ENCODE measurements at regions not wholly inside any gene's neighbourhood (a gene's known extent, or its start where the extent isn't known, plus 50 kb on each side); places are given as distances from the start of the nearest gene placed in this dataset.

- no peak overlapping the region for H3K4me3 ChIP-seq
- no peak for DNase-seq (ENCODE audit: low spot score in 2 of 2)
- H3K36me3 ChIP-seq: no peaks in the 10 kb centered on the region
- TF ChIP-seq POLR2AphosphoS5 (IDR thresholded peaks at IDR 0.05) (no peak), CTCF (IDR thresholded peaks at IDR 0.05) (no peak), POLR2A (IDR thresholded peaks at IDR 0.05) (no peak)
- H3K27ac ChIP-seq: no peak overlapping the region
- intact Hi-C loops (cut with DNase I; ENCODE audit: low total_unique reads): no loop called here
- no peaks in the 10 kb centered on the region for H3K9me3 ChIP-seq
- no peaks in the 10 kb centered on the region for H3K4me1 ChIP-seq
- no peaks in the 10 kb centered on the region for H3K27me3 ChIP-seq
These were observed 1222.3 kb upstream of the SLC10A2 start for GRCh38 chr13:104288496-104288895.

- Histone ChIP-seq H3K27me3 (no peaks in the 10 kb centered on the region), H3K36me3 (no peaks in the 10 kb centered on the region), H3K9me3 (no peaks in the 10 kb centered on the region), H3K4me1 (no peaks in the 10 kb centered on the region), H3K4me3 (no peak overlapping the region), H3K27ac (no peak overlapping the region)
- intact Hi-C loops (cut with DNase I; ENCODE audit: low total_unique reads): no loop called here
- DNase-seq (ENCODE audit: low spot score in 2 of 2): no peak
- TF ChIP-seq POLR2A (IDR thresholded peaks at IDR 0.05) (no peak), POLR2AphosphoS5 (IDR thresholded peaks at IDR 0.05) (no peak), CTCF (IDR thresholded peaks at IDR 0.05) (no peak)
These were observed 1220.5 kb upstream of the SLC10A2 start for GRCh38 chr13:104286566-104287290.

- TF ChIP-seq CTCF (IDR thresholded peaks at IDR 0.05): no peak
- no peak for TF ChIP-seq POLR2AphosphoS5 (IDR thresholded peaks at IDR 0.05)
- TF ChIP-seq POLR2A (IDR thresholded peaks at IDR 0.05): no peak
These were observed 1215.7 kb upstream of the SLC10A2 start for GRCh38 chr13:104281910-104282309.

GRCh38 chr13:104270731-104271130, 1204.5 kb upstream of the SLC10A2 start:
- TF ChIP-seq POLR2A (IDR thresholded peaks at IDR 0.05): no peak
- TF ChIP-seq CTCF (IDR thresholded peaks at IDR 0.05): no peak
- TF ChIP-seq POLR2AphosphoS5 (IDR thresholded peaks at IDR 0.05): no peak
- no peaks in the 10 kb centered on the region for H3K36me3 ChIP-seq
- intact Hi-C loops (cut with DNase I; ENCODE audit: low total_unique reads): no loop called here

More at GRCh38 chr13:104281910-104282309, 1215.7 kb upstream of the SLC10A2 start:
- H3K4me1 ChIP-seq: no peaks in the 10 kb centered on the region
- no peak overlapping the region for H3K4me3 ChIP-seq
- DNase-seq (ENCODE audit: low spot score in 2 of 2): no peak
- intact Hi-C loops (cut with DNase I; ENCODE audit: low total_unique reads): no loop called here
- peaks cover 0 to 4% of the 10 kb centered on the region in 2 donors for H3K9me3 ChIP-seq
- no peaks in the 10 kb centered on the region for H3K27me3 ChIP-seq
- no peak overlapping the region for H3K27ac ChIP-seq
- no peaks in the 10 kb centered on the region for H3K36me3 ChIP-seq

GRCh38 chr13:104267206-104267811, 1201.1 kb upstream of the SLC10A2 start:
- intact Hi-C loops (cut with DNase I; ENCODE audit: low total_unique reads): no loop called here
- Histone ChIP-seq H3K4me3 (no peak overlapping the region), H3K27me3 (no peaks in the 10 kb centered on the region), H3K4me1 (no peaks in the 10 kb centered on the region), H3K27ac (no peak overlapping the region), H3K36me3 (no peaks in the 10 kb centered on the region), H3K9me3 (peaks cover 0 to 6% of the 10 kb centered on the region in 2 donors)
- no peak for TF ChIP-seq CTCF (IDR thresholded peaks at IDR 0.05)
- no peak for TF ChIP-seq POLR2AphosphoS5 (IDR thresholded peaks at IDR 0.05)
- no peak for TF ChIP-seq POLR2A (IDR thresholded peaks at IDR 0.05)
- DNase-seq (ENCODE audit: low spot score in 2 of 2): no peak

More at GRCh38 chr13:104270731-104271130, 1204.5 kb upstream of the SLC10A2 start:
- Histone ChIP-seq H3K27ac (no peak overlapping the region), H3K27me3 (no peaks in the 10 kb centered on the region), H3K9me3 (peaks cover 0 to 6% of the 10 kb centered on the region in 2 donors), H3K4me1 (no peaks in the 10 kb centered on the region), H3K4me3 (no peak overlapping the region)
- DNase-seq (ENCODE audit: low spot score in 2 of 2): no peak

Measured in breast epithelium (tissue), 4 donors.